OCI-LY3 (cell line): ENCODE measurements at regions not wholly inside any gene's neighbourhood (a gene's known extent, or its start where the extent isn't known, plus 50 kb on each side); places are given as distances from the start of the nearest gene placed in this dataset.

Experiments
- EZH2phosphoT487 ChIP-seq: fragments of 200-600 bp; shearing (Covaris generic); IDR thresholded peaks from 2 replicates; pipeline ENCODE4 v1.6.1; 2018; ENCODE audit warnings: antibody characterized with exemption, mixed run types, low read depth
- TF ChIP-seq, protein P1 (sequence below): fragments of 200-600, 300-600 bp; sonication (generic); IDR thresholded peaks from 2 replicates; pipeline ENCODE4 v1.5.1; 2014; ENCODE audit warnings: antibody characterized with exemption, low read length, low read depth

DNA sequence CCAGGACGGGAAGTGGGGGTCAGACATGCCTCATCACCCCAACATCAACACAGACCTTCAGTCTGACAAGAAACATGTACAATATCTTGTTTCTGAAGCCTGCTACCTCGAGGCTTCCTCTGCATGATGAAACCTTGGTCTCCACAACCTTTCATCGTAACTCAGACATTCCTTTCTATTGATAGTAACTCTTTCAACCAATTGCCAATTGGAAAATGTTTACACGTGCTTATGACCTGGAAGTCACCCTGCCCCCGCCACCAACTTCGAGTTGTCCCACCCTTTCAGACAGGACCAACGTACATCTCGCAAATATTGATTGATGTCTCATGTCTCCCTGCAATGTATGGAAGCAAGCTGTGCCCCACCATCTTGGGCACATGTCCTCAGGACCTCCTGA is 159.5 kb downstream of the ETS2 start:
- TF ChIP-seq, protein P1, sequence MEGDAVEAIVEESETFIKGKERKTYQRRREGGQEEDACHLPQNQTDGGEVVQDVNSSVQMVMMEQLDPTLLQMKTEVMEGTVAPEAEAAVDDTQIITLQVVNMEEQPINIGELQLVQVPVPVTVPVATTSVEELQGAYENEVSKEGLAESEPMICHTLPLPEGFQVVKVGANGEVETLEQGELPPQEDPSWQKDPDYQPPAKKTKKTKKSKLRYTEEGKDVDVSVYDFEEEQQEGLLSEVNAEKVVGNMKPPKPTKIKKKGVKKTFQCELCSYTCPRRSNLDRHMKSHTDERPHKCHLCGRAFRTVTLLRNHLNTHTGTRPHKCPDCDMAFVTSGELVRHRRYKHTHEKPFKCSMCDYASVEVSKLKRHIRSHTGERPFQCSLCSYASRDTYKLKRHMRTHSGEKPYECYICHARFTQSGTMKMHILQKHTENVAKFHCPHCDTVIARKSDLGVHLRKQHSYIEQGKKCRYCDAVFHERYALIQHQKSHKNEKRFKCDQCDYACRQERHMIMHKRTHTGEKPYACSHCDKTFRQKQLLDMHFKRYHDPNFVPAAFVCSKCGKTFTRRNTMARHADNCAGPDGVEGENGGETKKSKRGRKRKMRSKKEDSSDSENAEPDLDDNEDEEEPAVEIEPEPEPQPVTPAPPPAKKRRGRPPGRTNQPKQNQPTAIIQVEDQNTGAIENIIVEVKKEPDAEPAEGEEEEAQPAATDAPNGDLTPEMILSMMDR = no peak
- no peak for TF ChIP-seq EZH2phosphoT487
